ENCODE measurements at regions not wholly inside any gene's neighbourhood (a gene's known extent, or its start where the extent isn't known, plus 50 kb on each side); places are given as distances from the start of the nearest gene placed in this dataset.

GRCh38 chr4:166531703-166532102 lies 658.7 kb downstream of the TLL1 start:
- H3K4me3 ChIP-seq = no peak overlapping the region
- H3K9me3 ChIP-seq (replicated peaks; ENCODE audit: control insufficient read depth, insufficient read depth, low read depth, low read length) = no peaks in the 10 kb centered on the region
- no peaks in the 10 kb centered on the region for H3K36me3 ChIP-seq (ENCODE audit: control insufficient read depth, insufficient read depth, low read length)
- no peak overlapping the region for H2AFZ ChIP-seq (ENCODE audit: low read depth, low read length)
- POLR2A ChIA-PET = no interaction called here
- H3K4me2 ChIP-seq (ENCODE audit: insufficient read depth, low read length) = no peak overlapping the region
- no peaks in the 10 kb centered on the region for H3K9me1 ChIP-seq (ENCODE audit: control insufficient read depth, insufficient read depth, low read length)
- BruUV-seq (replicated peaks) = no TSS peak
- DNase-seq (ENCODE audit: extremely low read depth in 1 of 4, low spot score in 3 of 4) (no peak), FAIRE-seq (no peak), ATAC-seq (no peak)
- intact Hi-C loops (cut with micrococcal nuclease) = no loop called here
- H4K20me1 ChIP-seq (replicated peaks; ENCODE audit: control insufficient read depth, insufficient read depth, low read length) = no peaks in the 10 kb centered on the region
- no peak overlapping the region for H3K27ac ChIP-seq (ENCODE audit: extremely low read depth, low read depth, low read length)
- CTCF ChIA-PET (ENCODE audit: low intra/inter-chr PET ratio) = no interaction called here
- TF ChIP-seq ZNF445 (CRISPR knock-in tag; IDR thresholded peaks at IDR 0.05; ENCODE audit: low read depth) (no peak), PCBP1 (IDR thresholded peaks at IDR 0.05; ENCODE audit: low read depth, low read length, poor library complexity, severe bottlenecking) (no peak), ZSCAN29 (IDR thresholded peaks at IDR 0.05) (no peak), SAP30 (IDR thresholded peaks at IDR 0.05; ENCODE audit: borderline replicate concordance, insufficient read depth, low read depth, low read length, poor library complexity, severe bottlenecking) (no peak), ZNF586 (CRISPR knock-in tag; conservative IDR thresholded peaks at IDR 0.05) (no peak), TSHZ1 (CRISPR knock-in tag; IDR thresholded peaks at IDR 0.05) (no peak), SOX6 (IDR thresholded peaks at IDR 0.05) (no peak), DACH1 (IDR thresholded peaks at IDR 0.05; ENCODE audit: partially characterized antibody) (no peak), RFX5 (IDR thresholded peaks at IDR 0.05; ENCODE audit: low read depth, low read length) (no peak), ZNF778 (CRISPR knock-in tag; IDR thresholded peaks at IDR 0.05) (no peak), PBX2 (CRISPR knock-in tag; IDR thresholded peaks at IDR 0.05; ENCODE audit: low read depth) (no peak), PBX2 (tag; conservative IDR thresholded peaks at IDR 0.05; ENCODE audit: low read depth) (no peak)
- H3K9ac ChIP-seq (ENCODE audit: insufficient read depth in 1 of 2, low read depth in 2 of 2, low read length in 2 of 2) = no peak overlapping the region
- H3K4me1 ChIP-seq (replicated peaks in 1 of 2; ENCODE audit: control insufficient read depth in 2 of 2, insufficient read depth in 2 of 2, low read length in 2 of 2) = no peaks in the 10 kb centered on the region
- no peaks in the 10 kb centered on the region for H3K79me2 ChIP-seq (ENCODE audit: control insufficient read depth, insufficient read depth, low read length)
- no peaks in the 10 kb centered on the region for H3K27me3 ChIP-seq (ENCODE audit: control insufficient read depth in 2 of 2, insufficient read depth in 2 of 2, low read length in 2 of 2)
- in situ Hi-C loops (cut with MboI) = no loop called here
- WGBS (ENCODE audit: insufficient coverage, low coverage, missing lambda C conversion rate) = 0% methylated on average over 3 of the region's 3 CpGs
